Activated gamma-delta T cell (primary cell): ENCODE measurements at regions not wholly inside any gene's neighbourhood (a gene's known extent, or its start where the extent isn't known, plus 50 kb on each side); places are given as distances from the start of the nearest gene placed in this dataset.

ENCODE experiments used
- DNase-seq: peaks from one replicate; lab custom pipeline; 2025; lab: John Stamatoyannopoulos, UW

DNA sequence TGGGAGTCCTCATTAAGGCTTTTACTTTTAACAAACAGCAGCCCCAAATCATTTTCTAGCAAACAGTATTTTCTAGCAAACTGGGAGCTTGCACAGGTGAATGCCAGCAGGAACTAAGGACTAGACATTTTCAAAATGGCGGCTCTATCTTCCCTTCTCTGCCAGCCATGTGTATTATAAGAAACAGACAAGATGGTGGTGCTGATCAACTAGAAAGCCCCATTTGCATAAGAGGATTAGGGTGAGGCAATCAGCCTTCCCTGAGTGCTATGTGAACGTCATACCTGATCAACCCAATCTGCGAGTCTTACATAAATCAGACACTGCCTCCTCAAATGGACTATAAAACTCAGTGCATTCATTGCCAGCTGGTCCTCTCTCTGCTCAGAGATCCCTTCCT lies 479.6 kb downstream of the IPMK start:
- DNase-seq: no peak

DNA sequence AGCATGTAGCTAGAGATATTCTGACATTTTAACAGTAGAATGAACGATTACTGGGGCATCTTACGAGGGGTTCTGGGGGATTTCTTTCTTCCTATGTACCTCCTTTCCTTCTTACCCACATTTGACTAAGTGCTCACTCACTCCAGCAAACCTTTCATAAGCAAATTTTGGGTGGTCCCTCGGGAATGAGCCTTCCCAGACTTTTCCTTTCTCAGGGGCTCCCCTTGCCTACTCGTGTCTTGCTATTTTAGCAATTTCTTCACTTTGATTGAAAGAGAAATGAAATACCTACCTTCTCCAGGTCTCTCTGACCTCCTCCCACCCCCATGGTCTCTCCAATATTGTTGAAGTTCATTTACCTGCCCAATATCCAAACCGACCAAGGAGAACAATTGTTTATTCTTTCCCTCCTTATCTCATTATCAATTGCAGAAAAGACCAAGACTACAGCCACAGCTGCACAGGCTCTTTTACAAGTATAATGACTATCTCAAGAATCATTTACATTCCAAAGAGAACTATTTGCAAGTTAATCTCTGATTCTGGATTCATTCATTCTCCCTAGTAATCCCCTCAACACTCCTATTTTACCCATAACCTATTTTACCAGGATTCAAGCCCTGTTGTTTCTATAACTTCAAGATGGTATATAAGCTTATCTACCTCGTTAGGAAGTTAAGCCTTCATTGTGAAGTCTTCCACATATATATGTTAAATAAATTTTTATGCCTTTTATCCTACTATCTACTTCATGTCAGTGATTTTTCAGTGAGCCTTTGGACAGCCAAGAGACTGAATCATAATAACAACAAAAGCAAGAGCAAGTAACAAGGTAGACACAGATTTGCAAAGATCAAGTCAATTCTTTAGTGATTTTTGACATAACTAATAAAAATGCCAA lies 480.6 kb downstream of the IPMK start:
- DNase-seq: no peak

- no peak for DNase-seq
Observed at GRCh38 chr10:57786331-57786730, 481.4 kb downstream of the IPMK start.

DNA sequence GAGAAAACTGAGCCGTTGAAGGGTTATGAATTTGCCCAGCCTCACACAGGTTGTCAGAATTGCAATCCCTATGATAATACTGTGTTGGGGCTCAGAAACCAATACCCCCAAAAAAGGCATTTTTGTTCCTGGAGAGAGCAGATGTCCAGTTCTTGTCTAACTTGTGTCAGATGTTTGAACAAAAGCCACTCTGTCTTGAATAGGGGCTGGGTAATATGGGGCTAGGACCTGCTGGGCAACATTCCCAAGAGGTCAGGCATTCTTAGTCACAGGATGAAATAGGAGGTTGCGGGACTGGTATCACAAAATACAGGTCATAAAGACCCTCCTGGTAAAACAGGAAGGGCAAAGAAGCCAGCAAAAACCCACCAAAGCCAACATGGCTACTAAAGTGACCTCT lies 482.1 kb downstream of the IPMK start:
- DNase-seq: no peak

- no peak for DNase-seq
Observed at GRCh38 chr10:57785068-57785467, 482.6 kb downstream of the IPMK start.

GRCh38 chr10:57776688-57777432 lies 490.8 kb downstream of the IPMK start:
- DNase-seq: no peak

- DNase-seq: no peak
Observed at GRCh38 chr10:57775250-57775649, 492.4 kb downstream of the IPMK start.

DNA sequence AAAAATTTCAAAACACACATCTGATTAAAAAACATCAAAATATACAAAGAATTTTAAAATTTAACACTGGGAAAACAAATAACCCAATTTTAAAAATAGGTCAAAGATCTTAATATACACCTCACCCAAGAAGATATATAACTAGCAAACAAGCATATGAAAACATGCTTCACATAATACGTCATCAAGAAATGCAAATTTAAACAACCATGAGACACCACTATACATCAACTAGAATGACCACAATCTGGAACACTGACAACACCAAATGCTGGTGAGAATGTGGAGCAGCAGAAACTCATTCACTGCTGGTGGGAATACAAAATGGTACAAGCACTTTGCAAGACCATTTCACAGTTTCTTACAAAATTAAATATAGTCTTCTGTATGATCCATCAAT lies 498.4 kb downstream of the IPMK start:
- DNase-seq: no peak

DNA sequence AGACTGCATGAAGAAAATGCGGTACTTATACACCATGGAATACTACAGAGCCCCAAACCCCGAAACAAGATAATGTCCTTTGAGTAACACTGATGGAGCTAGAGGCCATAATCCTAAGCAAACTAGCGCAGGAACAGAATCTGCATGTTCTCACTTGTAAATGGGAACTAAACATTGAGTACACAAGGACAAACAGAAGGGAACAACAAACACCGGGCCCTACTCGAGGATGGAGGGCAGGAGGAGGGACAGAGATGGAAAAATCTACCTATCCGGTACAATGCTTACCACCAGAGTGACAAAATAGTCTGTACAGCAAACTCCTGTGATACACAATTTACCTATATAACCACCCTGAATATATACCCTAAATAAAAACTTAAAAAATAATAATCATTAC lies 507.9 kb downstream of the IPMK start:
- no peak for DNase-seq

GRCh38 chr10:57754803-57755202 lies 512.9 kb downstream of the IPMK start:
- no peak for DNase-seq

- no peak for DNase-seq
Observed at GRCh38 chr10:57743711-57744110, 524.0 kb downstream of the IPMK start.

- DNase-seq: no peak
Observed at GRCh38 chr10:57741751-57742150, 525.9 kb downstream of the IPMK start.

- no peak for DNase-seq
Observed at GRCh38 chr10:57723305-57723704, 544.4 kb downstream of the IPMK start.

DNA sequence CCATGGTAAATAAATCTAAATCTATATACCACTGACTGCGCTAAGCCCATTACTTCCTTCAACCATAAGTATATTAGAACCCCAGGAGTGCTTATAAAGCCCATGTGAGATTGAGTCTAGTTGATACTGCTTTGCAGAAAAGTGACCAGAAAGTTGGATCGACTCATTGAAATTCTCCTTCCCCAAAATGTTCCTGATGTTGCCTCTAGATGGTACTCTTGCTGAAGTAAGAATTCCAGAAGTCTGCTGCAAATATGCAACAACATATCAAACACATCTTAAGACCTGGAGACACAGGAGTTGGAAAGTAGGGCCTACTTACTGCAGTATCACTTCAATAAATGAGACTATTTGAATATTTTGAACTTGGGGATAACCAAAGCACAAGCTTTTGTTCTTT lies 550.8 kb downstream of the IPMK start:
- DNase-seq: no peak

GRCh38 chr10:57715233-57715632 lies 552.5 kb downstream of the IPMK start:
- no peak for DNase-seq

DNA sequence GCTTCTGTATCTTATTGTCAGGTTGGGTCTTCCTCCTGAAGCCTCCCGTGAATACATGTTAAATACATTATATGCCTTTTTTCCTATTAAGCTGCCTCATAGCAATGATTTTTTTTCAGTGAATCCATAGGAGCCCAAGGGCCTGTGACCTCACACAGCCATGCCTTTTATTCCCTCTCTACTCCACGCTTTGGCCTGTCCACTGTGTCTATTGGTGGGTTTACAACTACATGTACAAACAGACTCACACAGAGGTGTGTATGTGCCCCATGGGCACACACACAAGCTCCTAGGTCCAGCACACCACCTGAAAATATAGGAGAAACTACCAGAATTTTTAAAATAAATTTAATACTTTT lies 560.4 kb downstream of the IPMK start:
- no peak for DNase-seq

GRCh38 chr10:57706576-57707299 lies 561.0 kb downstream of the IPMK start:
- DNase-seq: no peak

GRCh38 chr10:57706016-57706415 lies 561.7 kb downstream of the IPMK start:
- DNase-seq: no peak

GRCh38 chr10:57699944-57700343 lies 567.8 kb downstream of the IPMK start:
- no peak for DNase-seq

GRCh38 chr10:57696641-57697040 lies 571.1 kb downstream of the IPMK start:
- no peak for DNase-seq

DNA sequence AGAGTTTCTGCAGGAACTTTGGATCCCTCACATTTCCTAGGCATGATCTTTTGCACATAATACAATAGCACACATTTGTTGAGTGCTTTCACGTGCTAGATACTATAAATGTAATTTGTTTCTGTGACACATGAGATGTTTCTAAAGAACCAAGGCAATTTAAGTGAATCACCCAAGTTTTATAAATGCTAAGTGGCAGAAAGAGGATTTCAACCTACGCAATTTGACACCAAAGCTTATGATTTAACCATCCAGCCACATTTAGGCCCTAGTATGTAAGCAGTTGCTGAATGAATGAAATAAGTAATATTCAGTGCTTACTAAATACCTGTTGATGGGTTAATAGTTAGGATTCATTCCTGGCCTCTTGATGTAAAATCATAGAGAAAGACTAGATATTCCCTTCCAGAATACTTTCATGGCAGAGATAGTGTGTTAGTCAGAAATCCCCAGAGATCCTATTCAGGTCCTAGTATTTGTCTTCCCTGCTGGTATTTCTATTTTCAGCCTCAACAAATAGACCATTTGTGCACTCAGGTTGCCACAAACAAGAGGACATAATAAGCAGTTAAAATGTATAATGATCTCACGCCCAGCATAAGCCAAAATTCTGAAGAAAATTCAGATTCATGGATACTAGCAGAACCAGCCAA lies 572.6 kb downstream of the IPMK start:
- no peak for DNase-seq
